ENCODE measurements at regions not wholly inside any gene's neighbourhood (a gene's known extent, or its start where the extent isn't known, plus 50 kb on each side); places are given as distances from the start of the nearest gene placed in this dataset.

- DNase-seq (no peak), ATAC-seq (ENCODE audit: low read depth) (no peak)
- POLR2A ChIA-PET: no interaction called here
- no peaks in the 10 kb centered on the region for H3K4me1 Mint-ChIP-seq
- TF ChIP-seq CTCF (IDR thresholded peaks at IDR 0.05): no peak
- no peaks in the 10 kb centered on the region for H3K36me3 Mint-ChIP-seq (ENCODE audit: low read depth)
- intact Hi-C loops (cut with micrococcal nuclease): no loop called here
- no peak overlapping the region for H3K4me3 Mint-ChIP-seq
- CTCF ChIA-PET: no interaction called here
- H3K27me3 Mint-ChIP-seq: no peaks in the 10 kb centered on the region
- no peak overlapping the region for H3K27ac Mint-ChIP-seq
- no peaks in the 10 kb centered on the region for H3K9me3 Mint-ChIP-seq
Measured at GRCh38 chr6:141418076-141418475, 714.6 kb upstream of the GJE1 start.

GRCh38 chr6:141415896-141416295, 716.8 kb upstream of the GJE1 start:
- no peak for ATAC-seq (ENCODE audit: low read depth)
- H3K27ac Mint-ChIP-seq: no peak overlapping the region
- POLR2A ChIA-PET: no interaction called here
- no peak overlapping the region for H3K4me3 Mint-ChIP-seq
- no peak for DNase-seq
- CTCF ChIA-PET: no interaction called here
- no peaks in the 10 kb centered on the region for H3K27me3 Mint-ChIP-seq
- intact Hi-C loops (cut with micrococcal nuclease): no loop called here
- TF ChIP-seq CTCF (IDR thresholded peaks at IDR 0.05): no peak
- no peaks in the 10 kb centered on the region for H3K4me1 Mint-ChIP-seq
- no peaks in the 10 kb centered on the region for H3K36me3 Mint-ChIP-seq (ENCODE audit: low read depth)
- peaks cover 1% of the 10 kb centered on the region for H3K9me3 Mint-ChIP-seq

- DNase-seq (no peak), ATAC-seq (ENCODE audit: low read depth) (no peak)
- H3K9me3 Mint-ChIP-seq: peaks cover 18% of the 10 kb centered on the region
- ChIA-PET CTCF (interaction anchor here (0.5 kb wide), 1 partner anchor 1191 kb away, joined by 3 read pairs; no protein-coding TSS in a partner anchor), POLR2A (no interaction called here)
- TF ChIP-seq CTCF (IDR thresholded peaks at IDR 0.05): no peak
- intact Hi-C loops (cut with micrococcal nuclease): no loop called here
- H3K27me3 Mint-ChIP-seq: no peaks in the 10 kb centered on the region
- no peaks in the 10 kb centered on the region for H3K4me1 Mint-ChIP-seq
- no peaks in the 10 kb centered on the region for H3K36me3 Mint-ChIP-seq (ENCODE audit: low read depth)
- no peak overlapping the region for H3K27ac Mint-ChIP-seq
- H3K4me3 Mint-ChIP-seq: no peak overlapping the region
Measured at GRCh38 chr6:141413196-141413595, 719.5 kb upstream of the GJE1 start.

- Mint-ChIP-seq H3K4me3 (no peak overlapping the region), H3K9me3 (peaks cover 23% of the 10 kb centered on the region), H3K36me3 (ENCODE audit: low read depth) (no peaks in the 10 kb centered on the region), H3K27me3 (no peaks in the 10 kb centered on the region), H3K27ac (no peak overlapping the region), H3K4me1 (peaks cover 4% of the 10 kb centered on the region)
- no peak for TF ChIP-seq CTCF (IDR thresholded peaks at IDR 0.05)
- no peak for DNase-seq
- ATAC-seq (ENCODE audit: low read depth): no peak
- intact Hi-C loops (cut with micrococcal nuclease): no loop called here
- POLR2A ChIA-PET: no interaction called here
- CTCF ChIA-PET: no interaction called here
Measured at GRCh38 chr6:141406761-141407160, 726.0 kb upstream of the GJE1 start.

GRCh38 chr6:141403827-141404226, 728.9 kb upstream of the GJE1 start:
- intact Hi-C loops (cut with micrococcal nuclease): no loop called here
- H3K9me3 Mint-ChIP-seq: peaks cover 12% of the 10 kb centered on the region
- H3K4me3 Mint-ChIP-seq: no peak overlapping the region
- peaks cover 4% of the 10 kb centered on the region for H3K4me1 Mint-ChIP-seq
- ATAC-seq (ENCODE audit: low read depth) (no peak), DNase-seq (no peak)
- no peaks in the 10 kb centered on the region for H3K27me3 Mint-ChIP-seq
- H3K27ac Mint-ChIP-seq: no peak overlapping the region
- no peaks in the 10 kb centered on the region for H3K36me3 Mint-ChIP-seq (ENCODE audit: low read depth)
- TF ChIP-seq CTCF (IDR thresholded peaks at IDR 0.05): no peak
- ChIA-PET POLR2A (no interaction called here), CTCF (no interaction called here)
